ENCODE measurements at regions not wholly inside any gene's neighbourhood (a gene's known extent, or its start where the extent isn't known, plus 50 kb on each side); places are given as distances from the start of the nearest gene placed in this dataset.
"Not testable (repeated sequence)": the region's sequence is repeated elsewhere in the genome, so short reads cannot be mapped to it uniquely, and the experiment has no call there.

GRCh38 chrX:84611843-84612636 lies 109.8 kb upstream of the HDX start:
- DNase-seq = no peak

GRCh38 chrX:84634201-84634782 lies 132.0 kb upstream of the HDX start:
- no peak for DNase-seq

GRCh38 chrX:84666086-84666485 lies 163.8 kb upstream of the HDX start:
- no peak for DNase-seq

GRCh38 chrX:84690228-84690627 lies 188.0 kb upstream of the HDX start:
- DNase-seq = no peak

- DNase-seq = no peak
Observed at GRCh38 chrX:84709987-84710386, 207.7 kb upstream of the HDX start.

DNA sequence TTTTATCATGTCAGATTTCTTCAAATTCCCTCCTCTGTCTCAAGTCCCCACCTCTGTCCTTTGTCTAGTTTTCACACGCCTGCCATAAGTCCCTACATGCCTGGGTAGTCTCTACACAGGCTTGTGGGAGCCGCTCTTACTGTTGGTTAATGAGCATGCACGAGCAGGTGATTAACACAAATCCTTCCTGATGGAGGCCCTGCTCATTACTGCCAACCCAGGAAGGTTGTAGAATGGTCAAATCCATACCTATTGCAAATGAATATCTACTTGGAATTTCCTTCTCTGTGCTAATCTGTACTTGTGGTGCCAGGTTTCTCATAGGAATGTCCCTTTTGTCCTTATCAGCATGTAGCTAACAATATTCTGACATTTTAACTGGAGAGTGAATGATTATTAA lies 208.4 kb upstream of the HDX start:
- no peak for DNase-seq

- no peak for DNase-seq
Observed at GRCh38 chrX:84712621-84713020, 210.4 kb upstream of the HDX start.

DNA sequence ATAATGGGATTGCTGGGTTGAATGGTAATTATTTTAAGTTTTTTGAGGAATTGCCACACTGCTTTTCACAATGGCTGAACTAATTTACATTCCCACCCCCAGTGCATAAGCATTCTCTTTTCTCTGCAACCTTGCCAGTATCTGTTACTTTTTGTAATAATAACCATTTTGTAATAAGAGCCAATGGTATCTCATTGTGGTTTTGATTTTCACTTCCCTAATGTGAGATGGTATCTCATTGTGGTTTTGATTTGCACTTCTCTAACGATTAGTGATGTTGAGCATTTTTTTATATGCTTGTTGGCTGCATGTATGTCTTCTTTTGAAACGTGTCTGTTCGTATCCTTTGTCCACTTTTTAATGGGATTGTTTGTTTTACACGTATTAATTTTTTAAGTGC lies 213.1 kb upstream of the HDX start:
- DNase-seq = no peak

DNA sequence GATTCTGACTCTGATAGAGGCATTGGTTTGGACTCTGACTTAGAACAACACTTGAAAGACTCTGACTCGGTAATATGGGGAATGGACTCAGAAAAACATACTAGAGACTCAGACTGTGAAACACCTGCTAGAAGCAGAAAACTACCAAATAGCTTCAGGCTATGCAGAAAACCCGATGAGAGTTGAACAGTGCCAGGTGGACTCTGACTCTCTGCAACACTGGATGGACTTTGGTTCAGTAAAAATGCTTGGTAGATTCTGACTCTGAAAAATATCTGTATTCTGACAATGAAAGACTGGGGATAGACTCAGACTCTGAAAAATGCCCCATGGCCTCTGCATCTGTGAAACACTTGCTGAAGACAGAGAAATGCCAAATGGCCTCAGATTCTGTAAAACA lies 215.1 kb upstream of the HDX start:
- no peak for DNase-seq

DNA sequence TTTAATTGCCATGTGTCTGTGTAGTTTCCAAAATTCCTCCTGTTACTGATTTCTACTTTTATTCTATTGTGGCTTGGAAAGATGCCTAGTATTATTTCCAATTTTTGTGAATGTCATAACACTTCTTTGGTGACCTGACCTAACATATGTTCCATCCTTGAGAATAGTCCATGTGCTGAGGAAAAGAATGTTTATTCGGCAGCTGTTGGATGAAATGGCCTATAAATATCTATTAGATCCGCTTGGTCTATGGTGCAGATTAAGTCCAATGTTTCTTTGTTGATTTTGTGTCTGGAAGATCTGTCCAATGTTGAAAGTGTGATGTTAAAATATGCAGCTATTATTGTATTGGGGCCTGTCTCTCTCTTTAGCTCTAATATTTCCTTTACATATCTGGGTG lies 219.2 kb upstream of the HDX start:
- no peak for DNase-seq

DNA sequence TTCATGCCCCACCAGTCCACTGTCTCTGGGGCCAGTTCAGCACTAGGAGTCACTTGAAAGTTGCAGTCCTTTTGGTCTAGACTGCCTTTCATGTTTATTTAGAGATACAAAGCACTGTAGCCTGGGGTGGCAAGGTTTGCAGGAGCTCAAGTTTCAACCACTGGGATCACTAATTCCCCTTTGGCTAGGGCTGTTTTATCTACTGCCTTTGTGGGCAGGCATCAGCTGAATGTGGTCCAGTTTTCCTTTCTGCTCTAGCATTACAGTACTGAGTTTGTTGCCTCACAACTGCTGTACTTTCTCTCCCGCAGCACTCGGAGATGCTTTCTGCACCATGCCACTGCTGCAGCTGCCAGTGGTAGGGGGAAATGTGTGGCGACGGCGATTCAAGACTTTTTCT lies 222.3 kb upstream of the HDX start:
- DNase-seq = no peak

DNA sequence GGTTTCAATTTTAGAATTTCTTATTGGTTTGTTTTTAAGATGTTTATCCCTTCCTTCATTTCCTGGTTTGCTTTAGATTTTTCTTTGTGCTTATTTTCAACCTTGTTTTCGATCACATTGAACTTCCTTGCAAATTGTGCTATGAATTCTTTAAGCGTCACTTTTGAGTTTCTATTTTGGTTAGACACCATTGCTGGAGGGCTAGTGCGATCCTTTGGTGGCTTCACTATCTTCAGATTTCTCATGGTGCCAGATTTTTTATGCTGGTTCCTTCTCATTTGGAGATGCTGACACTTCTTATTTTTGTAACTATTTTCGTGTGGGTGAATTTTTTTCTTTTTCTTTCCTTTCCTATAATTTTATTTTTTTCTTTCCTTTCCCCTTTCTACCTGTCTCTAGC lies 227.2 kb upstream of the HDX start:
- DNase-seq = no peak

GRCh38 chrX:84729809-84730208 lies 227.6 kb upstream of the HDX start:
- peak in 1 of 2 experiments; percentile 0 for DNase-seq

DNA sequence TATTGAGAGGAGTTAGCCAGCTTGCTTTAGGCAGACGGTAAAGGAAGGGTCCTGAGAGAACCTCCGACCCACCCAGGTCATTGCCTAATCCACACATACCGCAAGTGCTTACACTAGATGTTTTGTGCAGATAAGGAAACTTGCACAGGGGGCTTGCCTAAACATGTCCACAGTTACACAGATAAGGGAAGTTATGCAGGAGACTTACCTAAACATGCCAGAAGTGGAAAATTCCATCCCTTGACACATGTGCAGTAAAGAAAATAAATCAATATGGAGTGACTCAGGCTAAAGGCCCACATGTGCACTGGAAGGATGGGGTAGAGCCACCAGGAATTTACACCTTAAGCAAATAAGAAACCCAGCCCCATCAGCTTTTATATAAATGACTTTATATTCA lies 232.8 kb upstream of the HDX start:
- no peak for DNase-seq

GRCh38 chrX:84737471-84737871 lies 235.2 kb upstream of the HDX start:
- DNase-seq = no peak

DNA sequence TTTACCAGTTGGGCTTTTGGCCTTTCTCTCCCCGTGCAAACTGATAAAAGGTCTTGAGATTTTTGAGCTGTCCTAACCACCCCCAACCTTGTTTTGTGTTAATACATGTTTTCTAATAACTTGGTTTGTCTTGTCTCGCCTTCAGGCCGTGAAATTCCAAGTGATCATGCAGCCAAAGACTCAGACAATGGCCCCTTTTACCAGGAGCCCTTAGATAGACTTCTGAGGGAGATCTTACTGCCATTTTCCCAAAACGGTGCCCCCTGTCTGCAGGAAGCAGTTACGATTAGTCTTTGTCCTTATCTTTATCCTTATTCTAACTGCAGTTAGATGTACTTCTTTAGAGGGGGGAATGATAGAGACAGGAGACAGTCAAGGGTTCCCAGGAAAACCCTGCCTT lies 245.3 kb upstream of the HDX start:
- DNase-seq = no peak

GRCh38 chrX:84748965-84749656 lies 246.9 kb upstream of the HDX start:
- no peak for DNase-seq

- DNase-seq = no peak
Observed at GRCh38 chrX:84760560-84760959, 243.1 kb upstream of the APOOL start.

GRCh38 chrX:84796321-84796720 lies 207.4 kb upstream of the APOOL start:
- no peak for DNase-seq

DNA sequence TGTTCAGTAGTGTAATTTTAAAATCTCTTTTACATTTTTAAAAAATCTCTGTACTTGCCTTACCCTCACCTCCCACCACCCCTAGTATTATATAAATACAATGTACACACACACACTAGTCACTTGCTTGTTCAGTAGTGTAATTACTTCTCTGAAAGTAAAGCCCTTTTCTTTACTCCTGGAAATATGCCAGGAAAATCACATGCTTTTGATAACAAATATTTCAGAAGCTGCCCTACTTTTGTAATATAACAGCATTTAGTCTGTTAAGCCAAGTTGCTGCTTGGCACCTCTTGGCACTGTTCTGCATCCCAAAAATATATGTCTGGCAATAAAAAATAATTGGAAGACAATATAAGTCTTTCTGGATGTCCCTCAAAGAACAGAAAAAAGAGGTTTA lies 172.8 kb upstream of the APOOL start:
- DNase-seq = no peak

DNA sequence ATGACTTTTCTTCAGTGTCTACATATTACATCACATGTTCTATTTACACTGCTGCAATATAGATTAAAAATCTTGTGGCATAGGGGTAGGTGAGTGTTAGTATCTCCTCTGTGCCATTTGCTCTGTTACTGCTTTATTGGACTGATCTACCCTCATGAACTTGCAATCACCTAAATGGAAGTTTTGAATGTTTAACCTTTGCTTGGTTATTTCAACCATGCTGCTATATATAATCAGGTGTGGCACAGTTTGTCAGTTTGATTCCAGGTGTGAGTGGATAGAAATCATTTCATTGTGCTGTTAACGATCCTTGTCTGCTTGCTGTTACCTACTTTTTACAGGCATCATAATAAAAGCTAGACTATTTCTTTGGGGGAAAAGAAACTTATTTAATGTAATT lies 157.1 kb upstream of the APOOL start:
- DNase-seq = not testable (repeated sequence)

- DNase-seq = not testable (repeated sequence)
Observed at GRCh38 chrX:84851183-84851582, 152.5 kb upstream of the APOOL start.

DNA sequence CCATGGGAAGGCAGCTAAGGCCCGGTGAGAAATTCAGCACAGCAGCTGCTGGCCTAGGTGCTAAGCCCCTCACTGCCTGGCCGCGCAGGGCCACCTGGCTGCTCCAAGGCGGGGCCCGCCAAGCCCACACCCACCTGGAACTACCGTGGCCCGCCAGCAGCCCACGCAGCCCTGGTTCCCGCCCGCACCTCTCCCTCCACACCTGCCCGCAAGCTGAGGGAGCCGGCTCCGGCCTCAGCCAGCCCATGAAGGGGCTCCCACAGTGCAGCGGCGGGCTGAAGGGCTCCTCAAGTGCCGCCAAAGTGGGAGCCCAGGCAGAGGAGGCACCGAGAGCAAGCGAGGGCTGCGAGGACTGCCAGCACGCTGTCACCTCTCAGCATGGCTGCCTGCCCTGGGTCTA lies 146.9 kb upstream of the APOOL start:
- not testable (repeated sequence) for DNase-seq

- not testable (repeated sequence) for DNase-seq
Observed at GRCh38 chrX:84858771-84859170, 144.9 kb upstream of the APOOL start.

All from NCI-H1930 (cell line).